Naive thymus-derived CD8-positive, alpha-beta T cell (primary cell): ENCODE measurements at regions not wholly inside any gene's neighbourhood (a gene's known extent, or its start where the extent isn't known, plus 50 kb on each side); places are given as distances from the start of the nearest gene placed in this dataset.

Experiments
- ATAC-seq, 2 donors: fragments of 150-1000 bp; cut with Tn5 transposase in 1 of 2; sonication (Bioruptor Pico), chemical (Tn5 transposase) in 1 of 2; 1 replicate in 1 of 2; 2 replicates in 1 of 2; pipeline ENCODE4 v1.10.0; 2021; ENCODE audit warnings: mild to moderate bottlenecking in 2 of 2, moderate library complexity in 2 of 2
- POLR2A ChIA-PET: fragments of 350-600 bp; sonication (Branson Sonifier 250); formaldehyde crosslinking; loops from one replicate; lab custom pipeline; 2021; ENCODE audit warnings: antibody characterized with exemption; lab: Charles Lee
- DNase-seq, 10 donors: peaks; one replicate each; pipeline versions ENCODE4 v3.0.0 to v3.0.0-alpha.2; 2020 to 2022
- H3K27ac Mint-ChIP-seq, 10 donors: one replicate each; pipeline ENCODE4 v1.8.0; 2020 to 2022; ENCODE audit warnings: mild to moderate bottlenecking in 10 of 10, mixed read lengths in 10 of 10, moderate library complexity in 4 of 10, inconsistent platforms in 1 of 10
- H3K27me3 Mint-ChIP-seq, 5 donors: one replicate each; pipeline ENCODE4 v1.8.0; 2021 to 2022; ENCODE audit warnings: mixed read lengths in 5 of 5
- H3K36me3 Mint-ChIP-seq, 3 donors: one replicate each; pipeline ENCODE4 v1.8.0; 2020 to 2022; ENCODE audit warnings: mixed read lengths in 3 of 3, mild to moderate bottlenecking in 2 of 3, inconsistent platforms in 1 of 3
- H3K4me1 Mint-ChIP-seq, 4 donors: one replicate each; pipeline ENCODE4 v1.8.0; 2021 to 2022; ENCODE audit warnings: mixed read lengths in 4 of 4
- H3K4me3 Mint-ChIP-seq, 10 donors: one replicate each; pipeline ENCODE4 v1.8.0; 2020 to 2022; ENCODE audit warnings: mild to moderate bottlenecking in 10 of 10, mixed read lengths in 10 of 10, moderate library complexity in 6 of 10, inconsistent platforms in 1 of 10
- H3K9me3 Mint-ChIP-seq, 9 donors: one replicate each; pipeline ENCODE4 v1.8.0; 2020 to 2022; ENCODE audit warnings: mixed read lengths in 9 of 9, mild to moderate bottlenecking in 3 of 9, inconsistent platforms in 1 of 9, moderate library complexity in 1 of 9

DNA sequence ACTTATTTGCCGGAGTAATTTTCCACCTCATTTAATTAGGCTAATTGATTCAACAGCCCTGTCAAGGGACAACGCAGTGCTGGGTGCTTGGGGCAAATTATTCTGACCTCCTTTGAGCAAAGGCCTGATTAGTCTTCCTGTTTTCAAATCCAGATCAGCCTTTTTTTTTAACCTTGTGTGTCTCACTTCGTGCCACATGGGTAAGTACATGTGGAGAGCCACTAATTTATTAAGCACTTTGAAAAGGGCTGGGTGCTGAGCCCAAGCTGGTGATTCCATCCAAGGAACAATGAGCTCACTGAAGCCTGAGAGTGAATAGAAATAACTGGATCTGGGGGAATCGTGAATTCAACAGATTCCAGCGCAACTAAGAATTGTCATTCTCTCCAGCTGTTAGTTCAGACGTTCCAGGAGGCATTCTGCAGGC is 229.3 kb downstream of the CLIC5 start:
- H3K4me3 Mint-ChIP-seq: no peak overlapping the region

DNA sequence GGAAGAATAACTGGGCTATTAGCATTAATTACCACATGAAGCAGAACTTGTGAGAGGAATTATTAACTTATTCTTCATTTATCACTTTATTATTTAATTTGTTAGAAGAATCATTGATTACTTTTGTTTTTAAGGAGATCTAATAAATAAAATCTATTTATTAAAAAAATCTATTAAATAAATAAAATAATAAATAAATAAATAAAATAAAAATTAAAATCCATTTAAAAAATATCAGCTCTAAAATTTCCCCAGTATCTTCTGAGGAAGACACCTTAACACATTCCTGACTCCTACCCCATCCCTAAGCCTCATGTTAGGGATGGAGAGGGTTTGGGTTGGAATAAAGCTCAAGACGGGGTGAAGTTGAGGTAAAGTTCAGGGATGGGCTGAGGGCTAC is 231.4 kb downstream of the CLIC5 start:
- DNase-seq (no peak), ATAC-seq (no peak)
- H3K9me3 Mint-ChIP-seq: no peaks in the 10 kb centered on the region
- no peaks in the 10 kb centered on the region for H3K4me1 Mint-ChIP-seq
- no peak overlapping the region for H3K27ac Mint-ChIP-seq
- POLR2A ChIA-PET: no interaction called here
- no peaks in the 10 kb centered on the region for H3K36me3 Mint-ChIP-seq
- no peak overlapping the region for H3K4me3 Mint-ChIP-seq
- peaks cover 0 to 3% (median 0%) of the 10 kb centered on the region in 5 donors for H3K27me3 Mint-ChIP-seq

More for the DNA sequence above, 229.3 kb downstream of the CLIC5 start:
- Mint-ChIP-seq H3K9me3 (no peaks in the 10 kb centered on the region), H3K27ac (no peak overlapping the region), H3K36me3 (no peaks in the 10 kb centered on the region), H3K4me1 (no peaks in the 10 kb centered on the region), H3K27me3 (peaks cover 0 to 3% (median 0%) of the 10 kb centered on the region in 5 donors)
- POLR2A ChIA-PET: no interaction called here
- DNase-seq: no peak
- ATAC-seq: no peak

DNA sequence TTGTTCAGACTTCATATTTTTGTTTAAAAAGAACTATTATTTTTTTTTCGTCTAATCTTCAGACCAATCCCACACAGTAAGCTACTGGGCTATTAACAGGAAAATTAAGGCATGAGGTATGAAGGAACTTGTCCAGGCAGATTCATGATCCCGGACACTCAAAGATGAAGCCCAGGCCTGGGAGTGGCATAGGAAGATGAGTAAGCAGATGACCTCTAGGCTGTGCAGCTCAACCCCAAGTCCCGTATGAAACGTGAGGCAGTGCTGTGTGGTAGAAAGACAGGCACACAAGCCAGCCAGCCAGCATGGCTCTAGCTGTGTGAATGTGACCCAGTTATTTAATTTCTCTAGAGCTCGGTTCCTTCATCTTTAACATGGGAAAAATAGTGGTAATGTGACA is 231.9 kb downstream of the CLIC5 start:
- Mint-ChIP-seq H3K4me3 (no peak overlapping the region), H3K9me3 (no peaks in the 10 kb centered on the region), H3K27me3 (peaks cover 0 to 3% (median 0%) of the 10 kb centered on the region in 5 donors), H3K27ac (no peak overlapping the region), H3K4me1 (no peaks in the 10 kb centered on the region), H3K36me3 (no peaks in the 10 kb centered on the region)
- ATAC-seq (no peak), DNase-seq (no peak)
- POLR2A ChIA-PET: no interaction called here

DNA sequence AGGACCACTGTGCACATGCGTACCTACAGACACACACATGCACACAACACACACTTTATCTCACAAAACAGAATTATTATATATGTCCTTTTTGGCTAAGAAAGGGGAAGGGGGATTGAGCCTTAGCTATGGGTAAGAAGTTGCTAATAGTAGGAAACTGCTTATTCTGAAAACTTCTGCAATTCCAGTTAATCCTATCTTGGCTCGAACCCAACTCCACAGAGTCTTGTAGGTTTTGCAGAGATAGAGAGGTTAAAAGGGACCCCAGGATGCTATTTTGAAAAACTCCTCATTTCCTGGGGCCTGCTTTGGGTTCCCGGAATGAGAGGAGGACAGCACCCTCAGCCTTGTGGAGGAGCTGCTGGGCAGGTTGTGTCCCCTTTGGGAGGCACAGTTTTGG is 233.8 kb downstream of the CLIC5 start:
- Mint-ChIP-seq H3K4me1 (no peaks in the 10 kb centered on the region), H3K36me3 (no peaks in the 10 kb centered on the region), H3K27ac (no peak overlapping the region), H3K27me3 (peaks cover 0 to 6% (median 0%) of the 10 kb centered on the region in 5 donors), H3K9me3 (no peaks in the 10 kb centered on the region), H3K4me3 (no peak overlapping the region)
- ATAC-seq (no peak), DNase-seq (no peak)
- POLR2A ChIA-PET: no interaction called here

DNA sequence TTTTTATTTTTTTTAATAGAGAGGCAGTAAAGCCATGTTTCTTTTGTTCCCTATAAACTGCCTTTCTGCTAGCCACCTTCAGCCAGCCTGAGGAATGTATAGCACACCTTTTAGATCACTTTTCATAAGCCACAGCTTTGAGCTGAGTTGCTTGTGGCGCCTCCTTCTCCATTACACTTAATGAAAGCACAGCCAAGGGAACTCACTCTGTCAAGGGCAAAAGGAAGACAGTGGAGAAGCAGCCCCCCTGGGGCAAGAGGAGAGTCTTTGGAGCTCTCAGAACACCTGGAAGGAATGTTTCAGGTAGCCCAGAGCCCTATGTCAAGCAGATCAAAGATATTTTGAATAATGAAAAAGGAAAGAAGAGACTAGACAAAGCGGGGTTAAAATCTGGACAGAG is 235.1 kb downstream of the CLIC5 start:
- Mint-ChIP-seq H3K36me3 (no peaks in the 10 kb centered on the region), H3K27me3 (peaks cover 0 to 6% (median 0%) of the 10 kb centered on the region in 5 donors), H3K27ac (no peak overlapping the region), H3K9me3 (no peaks in the 10 kb centered on the region), H3K4me1 (no peaks in the 10 kb centered on the region), H3K4me3 (peak overlapping the region in 1 of 10 donors; percentile 30)
- POLR2A ChIA-PET: no interaction called here
- DNase-seq: no peak
- ATAC-seq: no peak

DNA sequence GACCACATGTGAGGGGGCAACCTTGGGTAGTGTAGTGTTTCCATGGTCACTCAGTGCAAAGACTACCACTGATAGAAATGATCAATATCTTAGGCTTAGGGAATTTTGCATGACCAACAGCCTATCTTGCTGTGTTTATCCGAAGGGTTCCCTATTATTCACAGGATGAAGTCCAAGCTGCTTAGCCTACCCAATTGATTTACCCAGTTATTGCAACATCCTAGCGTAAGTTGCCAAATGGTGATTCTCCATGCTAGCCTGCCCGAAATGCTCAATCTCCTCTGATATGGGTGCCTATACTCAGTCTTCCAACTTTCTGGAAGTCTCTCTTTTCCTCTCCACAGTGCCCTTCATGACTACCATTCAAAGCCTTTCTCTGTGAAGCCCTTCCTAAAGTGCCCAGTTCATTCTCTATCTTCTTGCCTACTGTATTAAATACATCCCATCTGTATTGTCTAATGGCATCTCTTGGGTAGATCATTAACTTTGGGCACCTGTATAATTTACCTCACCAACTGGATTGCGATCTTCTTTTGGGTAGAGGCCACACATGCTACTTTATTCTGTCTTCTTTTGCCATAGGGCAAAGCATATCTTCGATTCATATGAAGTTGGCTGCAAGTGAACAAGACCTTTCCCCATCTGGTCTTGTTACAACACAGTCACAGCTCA is 240.5 kb downstream of the CLIC5 start:
- Mint-ChIP-seq H3K4me3 (no peak overlapping the region), H3K27ac (no peak overlapping the region), H3K36me3 (peaks cover 0 to 2% (median 0%) of the 10 kb centered on the region in 3 donors), H3K27me3 (peaks cover 3 to 12% (median 8%) of the 10 kb centered on the region in 5 donors), H3K9me3 (peaks cover 0 to 7% (median 2%) of the 10 kb centered on the region in 9 donors), H3K4me1 (no peaks in the 10 kb centered on the region)
- no peak for ATAC-seq
- DNase-seq: no peak
- POLR2A ChIA-PET: no interaction called here

DNA sequence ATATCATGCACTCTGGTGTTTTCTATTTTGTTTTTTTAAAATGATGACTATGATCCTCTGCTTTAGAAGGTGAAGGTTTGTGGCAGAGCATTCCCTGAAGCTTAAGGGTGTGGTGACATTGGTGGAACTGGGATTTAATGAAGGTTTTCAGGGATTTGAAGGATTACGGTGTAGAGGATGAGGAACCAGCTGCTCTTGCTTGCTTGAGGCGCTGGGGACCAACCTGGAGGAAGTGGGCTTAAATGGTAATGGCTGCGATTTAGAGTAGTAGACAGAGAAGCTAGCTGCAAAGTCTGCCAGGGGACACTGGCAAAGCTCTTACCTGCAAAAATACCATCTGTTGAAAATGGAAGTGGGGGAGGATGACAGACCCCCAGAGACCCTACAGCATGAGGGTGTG is 241.8 kb downstream of the CLIC5 start:
- POLR2A ChIA-PET: no interaction called here
- DNase-seq: no peak
- Mint-ChIP-seq H3K27me3 (peaks cover 3 to 12% (median 8%) of the 10 kb centered on the region in 5 donors), H3K9me3 (peaks cover 0 to 16% (median 3%) of the 10 kb centered on the region in 9 donors), H3K4me1 (no peaks in the 10 kb centered on the region), H3K27ac (no peak overlapping the region), H3K36me3 (peaks cover 0 to 6% (median 2%) of the 10 kb centered on the region in 3 donors), H3K4me3 (no peak overlapping the region)
- no peak for ATAC-seq

DNA sequence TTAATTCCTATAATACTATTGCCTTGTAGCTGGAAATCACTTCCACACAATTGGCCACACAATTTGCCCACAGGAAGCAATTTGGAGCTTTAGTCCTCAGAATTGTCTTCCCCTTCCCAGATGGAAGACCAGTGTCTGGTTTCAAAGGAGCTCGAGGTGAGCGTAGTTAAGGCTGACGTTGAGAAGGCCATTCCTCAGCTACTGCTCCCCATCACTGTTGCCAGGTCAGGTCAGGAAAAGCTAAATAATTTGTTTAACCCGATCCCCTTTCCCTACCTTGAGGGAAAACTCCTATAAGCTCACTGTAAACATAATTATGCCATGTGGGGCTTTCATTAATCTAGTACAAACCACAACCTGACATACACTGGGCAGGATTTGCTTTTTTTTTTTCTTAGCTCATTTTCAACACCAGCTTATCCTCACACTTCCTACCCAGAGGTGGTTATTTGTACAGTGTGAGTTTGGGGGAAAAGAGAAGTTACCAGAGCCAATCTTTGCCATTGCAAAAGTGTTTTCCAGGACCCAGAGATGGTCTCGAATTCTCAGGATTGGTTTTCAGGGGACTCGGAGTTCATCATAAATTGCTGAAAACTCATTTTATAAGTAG is 242.7 kb downstream of the CLIC5 start:
- no peak for DNase-seq
- POLR2A ChIA-PET: no interaction called here
- Mint-ChIP-seq H3K4me1 (no peaks in the 10 kb centered on the region), H3K27ac (no peak overlapping the region), H3K9me3 (peaks cover 0 to 18% (median 4%) of the 10 kb centered on the region in 9 donors), H3K27me3 (peaks cover 3 to 12% (median 8%) of the 10 kb centered on the region in 5 donors), H3K36me3 (peaks cover 0 to 7% (median 2%) of the 10 kb centered on the region in 3 donors), H3K4me3 (no peak overlapping the region)
- no peak for ATAC-seq

DNA sequence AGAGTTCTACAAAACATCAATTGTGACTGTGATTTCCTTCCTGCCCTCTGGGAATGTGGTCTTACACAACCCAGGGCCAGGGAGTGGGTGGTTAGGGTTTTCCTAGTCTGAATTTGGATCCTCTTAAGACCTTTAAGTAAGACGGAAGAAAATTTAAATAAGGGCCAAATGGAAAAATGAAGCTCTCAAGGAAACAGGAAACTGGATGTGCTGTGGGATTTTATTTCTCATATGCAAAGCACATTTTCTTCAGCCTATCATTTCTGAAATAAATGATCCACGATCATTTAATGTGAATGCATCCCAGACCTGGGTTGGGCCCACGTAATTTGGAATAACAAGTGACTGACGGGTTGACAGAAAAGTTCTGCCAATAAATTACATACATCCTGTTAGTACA is 243.6 kb downstream of the CLIC5 start:
- H3K4me3 Mint-ChIP-seq: no peak overlapping the region
- H3K27ac Mint-ChIP-seq: no peak overlapping the region
- ATAC-seq: no peak
- POLR2A ChIA-PET: no interaction called here
- peaks cover 0 to 27% (median 6%) of the 10 kb centered on the region in 9 donors for H3K9me3 Mint-ChIP-seq
- no peaks in the 10 kb centered on the region for H3K4me1 Mint-ChIP-seq
- no peak for DNase-seq
- H3K36me3 Mint-ChIP-seq: peaks cover 0 to 14% (median 4%) of the 10 kb centered on the region in 3 donors
- H3K27me3 Mint-ChIP-seq: peaks cover 3 to 12% (median 8%) of the 10 kb centered on the region in 5 donors

DNA sequence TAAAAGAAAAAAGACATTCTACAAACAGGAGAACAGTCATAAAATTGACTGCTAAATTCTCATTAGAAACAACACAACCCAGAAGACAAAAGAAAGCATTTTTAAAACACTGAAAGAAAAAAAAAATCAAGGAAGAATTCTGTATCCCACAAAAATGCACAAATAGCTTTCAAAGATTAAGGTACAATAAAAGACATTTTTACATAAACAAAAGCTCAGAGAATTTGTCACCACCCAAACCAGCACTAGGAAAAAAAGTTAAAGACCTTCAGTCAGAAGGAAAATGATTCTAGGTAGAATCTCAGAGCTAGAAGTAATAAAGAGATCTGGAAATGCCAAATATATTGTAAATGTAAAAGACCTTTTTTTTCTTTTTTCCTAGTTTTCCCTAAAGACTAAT is 252.4 kb downstream of the CLIC5 start:
- H3K9me3 Mint-ChIP-seq: peaks cover 4 to 51% (median 26%) of the 10 kb centered on the region in 9 donors

DNA sequence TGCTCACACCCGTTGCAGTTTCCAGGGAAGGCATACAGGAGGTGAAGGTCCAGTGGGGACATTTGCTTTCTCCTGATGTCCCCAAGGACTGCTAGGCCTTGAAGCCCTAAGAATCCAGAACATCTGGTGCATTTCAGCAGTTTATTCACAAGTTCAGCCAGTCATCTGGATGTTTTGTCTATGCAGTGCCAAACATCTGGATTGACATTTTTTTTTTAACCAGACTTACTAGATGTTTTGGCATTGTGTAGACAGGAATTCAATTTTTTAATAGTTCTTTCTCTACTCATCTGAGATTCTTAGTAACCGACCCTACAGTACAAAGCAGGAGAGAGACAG is 256.2 kb downstream of the CLIC5 start:
- POLR2A ChIA-PET: no interaction called here
- no peak for ATAC-seq
- Mint-ChIP-seq H3K4me1 (no peaks in the 10 kb centered on the region), H3K36me3 (peaks cover 0 to 19% (median 4%) of the 10 kb centered on the region in 3 donors), H3K27ac (peak overlapping the region in 1 of 10 donors; percentile 69), H3K4me3 (no peak overlapping the region), H3K27me3 (peaks cover 7 to 15% (median 9%) of the 10 kb centered on the region in 5 donors), H3K9me3 (peaks cover 3 to 21% (median 16%) of the 10 kb centered on the region in 9 donors)
- no peak for DNase-seq

More for the DNA sequence above, 252.4 kb downstream of the CLIC5 start:
- Mint-ChIP-seq H3K4me1 (no peaks in the 10 kb centered on the region), H3K36me3 (peaks cover 0 to 44% (median 7%) of the 10 kb centered on the region in 3 donors), H3K27ac (no peak overlapping the region), H3K27me3 (peaks cover 7 to 13% (median 8%) of the 10 kb centered on the region in 5 donors), H3K4me3 (no peak overlapping the region)
- ATAC-seq (no peak), DNase-seq (no peak)
- POLR2A ChIA-PET: no interaction called here

DNA sequence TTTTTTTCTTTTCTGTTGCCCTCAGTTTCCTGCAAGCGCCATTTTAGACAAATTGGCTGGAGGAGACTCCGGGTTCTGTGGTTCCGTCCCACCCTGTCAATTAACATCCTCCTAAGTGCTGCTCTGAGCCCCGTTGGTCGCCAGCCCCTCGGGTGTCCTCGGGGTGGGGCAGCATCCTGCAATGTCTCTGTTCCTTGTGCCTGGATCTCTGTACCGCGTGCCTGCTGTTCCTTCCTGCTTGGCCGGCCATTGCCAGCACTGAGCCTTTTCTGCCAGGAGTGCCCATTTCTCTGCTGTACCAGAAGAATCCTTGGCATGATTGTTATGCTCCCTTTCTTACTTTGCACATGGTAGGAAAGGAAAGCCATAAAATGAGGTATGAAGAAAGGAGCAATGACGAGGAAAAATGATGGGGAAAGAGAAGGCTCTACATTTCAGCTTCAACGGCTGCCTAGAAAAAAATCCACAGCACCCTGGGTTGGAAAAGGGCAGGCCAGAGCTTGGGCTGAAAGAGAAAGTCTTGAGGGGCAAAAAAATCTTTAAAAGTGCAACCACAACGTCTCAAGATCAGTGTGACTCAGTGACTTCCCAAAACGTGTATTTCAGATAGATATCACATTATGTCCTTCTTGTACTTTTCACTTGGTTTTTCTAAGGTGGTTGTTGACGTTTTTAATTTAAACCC is 256.7 kb downstream of the CLIC5 start:
- Mint-ChIP-seq H3K4me1 (no peaks in the 10 kb centered on the region), H3K4me3 (no peak overlapping the region), H3K9me3 (peaks cover 3 to 16% (median 13%) of the 10 kb centered on the region in 9 donors), H3K27ac (peak overlapping the region in 1 of 10 donors; percentile 69), H3K36me3 (peaks cover 0 to 16% (median 4%) of the 10 kb centered on the region in 3 donors), H3K27me3 (peaks cover 7 to 15% (median 9%) of the 10 kb centered on the region in 5 donors)
- ATAC-seq: no peak
- no peak for DNase-seq
- POLR2A ChIA-PET: no interaction called here
